NCI-H2107 treated with DMSO at 0.1 percent for 48 hours (cell line): ENCODE measurements at regions not wholly inside any gene's neighbourhood (a gene's known extent, or its start where the extent isn't known, plus 50 kb on each side); places are given as distances from the start of the nearest gene placed in this dataset.

ENCODE experiments used
- DNase-seq: peaks from one replicate; lab custom pipeline; 2025; ENCODE audit not compliant: unreplicated experiment; lab: John Stamatoyannopoulos, UW

- DNase-seq = no peak
Measured at GRCh38 chr2:3138621-3139020, 239.0 kb downstream of the EIPR1 start.

- no peak for DNase-seq
Measured at GRCh38 chr2:3137651-3138300, 239.8 kb downstream of the EIPR1 start.

- DNase-seq = no peak
Measured at GRCh38 chr2:3135676-3136075, 241.9 kb downstream of the EIPR1 start.

- DNase-seq = no peak
Measured at GRCh38 chr2:3134026-3134571, 243.5 kb downstream of the EIPR1 start.

GRCh38 chr2:3132966-3133365 lies 244.7 kb downstream of the EIPR1 start:
- DNase-seq = no peak

- no peak for DNase-seq
Measured at GRCh38 chr2:3132466-3132865, 245.2 kb downstream of the EIPR1 start.

- DNase-seq = no peak
Measured at GRCh38 chr2:3131636-3132326, 245.8 kb downstream of the EIPR1 start.

GRCh38 chr2:3130889-3131635 lies 246.6 kb downstream of the EIPR1 start:
- no peak for DNase-seq

GRCh38 chr2:3130444-3130843 lies 247.2 kb downstream of the EIPR1 start:
- no peak for DNase-seq

- DNase-seq = no peak
Measured at GRCh38 chr2:3129867-3130266, 247.8 kb downstream of the EIPR1 start.

GRCh38 chr2:3128786-3129185 lies 248.8 kb downstream of the EIPR1 start:
- no peak for DNase-seq

- no peak for DNase-seq
Measured at GRCh38 chr2:3127710-3128109, 249.9 kb downstream of the EIPR1 start.

GRCh38 chr2:3126911-3127621 lies 250.6 kb downstream of the EIPR1 start:
- DNase-seq = no peak

- no peak for DNase-seq
Measured at GRCh38 chr2:3126171-3126910, 251.3 kb downstream of the EIPR1 start.

GRCh38 chr2:3125761-3126130 lies 251.9 kb downstream of the EIPR1 start:
- DNase-seq = no peak

- no peak for DNase-seq
Measured at GRCh38 chr2:3125001-3125760, 252.4 kb downstream of the EIPR1 start.

- DNase-seq = no peak
Measured at GRCh38 chr2:3122525-3122924, 255.1 kb downstream of the EIPR1 start.

GRCh38 chr2:3121601-3122000 lies 256.0 kb downstream of the EIPR1 start:
- no peak for DNase-seq

- DNase-seq = no peak
Measured at GRCh38 chr2:3117650-3118216, 259.9 kb downstream of the EIPR1 start.

- no peak for DNase-seq
Measured at GRCh38 chr2:3116371-3116770, 261.2 kb downstream of the EIPR1 start.
